ENCODE measurements at regions not wholly inside any gene's neighbourhood (a gene's known extent, or its start where the extent isn't known, plus 50 kb on each side); places are given as distances from the start of the nearest gene placed in this dataset.

DNA sequence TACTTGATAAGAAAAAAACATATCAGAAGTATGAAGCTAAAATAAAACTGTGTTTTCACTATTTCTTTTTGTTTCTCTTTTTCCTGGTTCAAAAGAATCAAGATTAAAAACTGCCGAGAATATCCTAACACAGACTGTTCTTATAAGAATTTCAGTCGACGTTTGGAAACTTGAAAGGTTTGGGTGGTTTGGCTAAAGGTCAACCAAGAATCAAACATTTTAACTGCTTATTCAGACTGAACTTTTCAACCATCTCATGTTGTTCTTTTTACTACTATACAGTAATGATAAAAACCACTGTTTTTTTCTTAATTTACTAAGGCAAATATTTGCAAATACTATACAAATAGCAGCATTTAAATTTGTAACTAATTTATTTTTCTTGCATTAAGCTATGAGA, 308.5 kb upstream of the TFPI start:
- no peak overlapping the region for H3K4me3 ChIP-seq (ENCODE audit: low read length)
- Mint-ChIP-seq H3K36me3 (ENCODE audit: low read depth) (peaks cover 16% of the 10 kb centered on the region), H3K27me3 (ENCODE audit: insufficient read depth) (no peaks in the 10 kb centered on the region), H3K27ac (no peak overlapping the region), H3K4me3 (no peak overlapping the region), H3K4me1 (peaks cover 32% of the 10 kb centered on the region), H3K9me3 (peaks cover 14% of the 10 kb centered on the region)
- TF ChIP-seq, protein P1, sequence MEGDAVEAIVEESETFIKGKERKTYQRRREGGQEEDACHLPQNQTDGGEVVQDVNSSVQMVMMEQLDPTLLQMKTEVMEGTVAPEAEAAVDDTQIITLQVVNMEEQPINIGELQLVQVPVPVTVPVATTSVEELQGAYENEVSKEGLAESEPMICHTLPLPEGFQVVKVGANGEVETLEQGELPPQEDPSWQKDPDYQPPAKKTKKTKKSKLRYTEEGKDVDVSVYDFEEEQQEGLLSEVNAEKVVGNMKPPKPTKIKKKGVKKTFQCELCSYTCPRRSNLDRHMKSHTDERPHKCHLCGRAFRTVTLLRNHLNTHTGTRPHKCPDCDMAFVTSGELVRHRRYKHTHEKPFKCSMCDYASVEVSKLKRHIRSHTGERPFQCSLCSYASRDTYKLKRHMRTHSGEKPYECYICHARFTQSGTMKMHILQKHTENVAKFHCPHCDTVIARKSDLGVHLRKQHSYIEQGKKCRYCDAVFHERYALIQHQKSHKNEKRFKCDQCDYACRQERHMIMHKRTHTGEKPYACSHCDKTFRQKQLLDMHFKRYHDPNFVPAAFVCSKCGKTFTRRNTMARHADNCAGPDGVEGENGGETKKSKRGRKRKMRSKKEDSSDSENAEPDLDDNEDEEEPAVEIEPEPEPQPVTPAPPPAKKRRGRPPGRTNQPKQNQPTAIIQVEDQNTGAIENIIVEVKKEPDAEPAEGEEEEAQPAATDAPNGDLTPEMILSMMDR (conservative IDR thresholded peaks at IDR 0.05), result no peak
- H3K4me1 ChIP-seq (ENCODE audit: control insufficient read depth, insufficient read depth, low read length), result peaks cover 6% of the 10 kb centered on the region
- no peaks in the 10 kb centered on the region for H3K36me3 ChIP-seq (ENCODE audit: control insufficient read depth, insufficient read depth, low read length)
- no peak overlapping the region for H3K27ac ChIP-seq (ENCODE audit: low read depth, low read length)
- no peaks in the 10 kb centered on the region for H3K9me3 ChIP-seq (ENCODE audit: control insufficient read depth, low read length)
- H3K27me3 ChIP-seq (ENCODE audit: control insufficient read depth, insufficient read depth, low read length, poor library complexity, severe bottlenecking), result no peaks in the 10 kb centered on the region
- no peak for DNase-seq
- no peak overlapping the region for H3K9ac ChIP-seq (ENCODE audit: extremely low read depth, low read length, poor library complexity, severe bottlenecking)
- 83 to 93% methylated on average over 1 to 3 of the region's 3 CpGs for WGBS, 2 experiments (ENCODE audit: insufficient coverage in 1 of 2, insufficient read length in 1 of 2)

DNA sequence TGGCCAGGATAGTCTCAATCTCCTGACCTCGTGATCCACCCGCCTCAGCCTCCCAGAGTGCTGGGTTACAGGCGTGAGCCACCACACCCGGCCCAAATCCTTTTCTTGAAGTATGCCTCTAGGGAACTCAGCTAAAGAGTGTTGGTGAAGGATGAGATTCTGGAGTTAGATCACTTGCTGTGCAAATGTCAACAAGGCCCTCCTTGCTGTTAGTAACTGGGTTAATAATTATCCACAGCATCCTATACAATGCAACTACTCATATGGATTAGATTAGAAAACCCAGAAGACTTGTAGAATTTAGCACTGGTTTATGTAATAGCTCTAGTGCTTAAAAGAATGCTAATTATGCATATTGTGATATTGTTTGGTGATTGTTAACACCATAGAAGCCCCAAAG, 310.8 kb upstream of the TFPI start:
- H3K36me3 Mint-ChIP-seq (ENCODE audit: low read depth), result peaks cover 23% of the 10 kb centered on the region
- H3K27me3 ChIP-seq (ENCODE audit: control insufficient read depth, insufficient read depth, low read length, poor library complexity, severe bottlenecking), result no peaks in the 10 kb centered on the region

DNA sequence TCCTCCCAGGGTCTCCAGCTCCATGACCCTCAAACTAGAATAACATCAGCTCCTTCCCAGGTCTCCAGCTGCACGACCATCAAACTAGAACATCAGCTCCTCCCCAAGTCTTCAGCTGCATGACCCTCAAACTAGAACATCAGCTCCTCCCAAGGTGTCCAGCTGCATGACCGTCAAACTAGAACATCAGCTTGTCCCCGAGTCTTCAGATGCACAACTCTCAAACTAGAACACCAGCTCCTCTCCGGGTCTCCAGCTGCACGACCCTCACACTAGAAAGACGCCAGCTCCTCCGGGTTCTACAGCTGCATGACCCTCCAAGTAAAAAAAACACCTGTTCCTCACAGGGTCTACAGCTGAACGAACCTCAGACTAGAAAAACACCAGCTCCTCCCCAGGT, 312.9 kb upstream of the TFPI start:
- H3K36me3 Mint-ChIP-seq (ENCODE audit: low read depth), result peaks cover 23% of the 10 kb centered on the region
- DNase-seq, result no peak
- peaks cover 3% of the 10 kb centered on the region for H3K27me3 Mint-ChIP-seq (ENCODE audit: insufficient read depth)
- Histone ChIP-seq H3K36me3 (ENCODE audit: control insufficient read depth, insufficient read depth, low read length) (no peaks in the 10 kb centered on the region), H3K4me1 (ENCODE audit: control insufficient read depth, insufficient read depth, low read length) (no peaks in the 10 kb centered on the region), H3K9ac (ENCODE audit: extremely low read depth, low read length, poor library complexity, severe bottlenecking) (no peak overlapping the region), H3K9me3 (ENCODE audit: control insufficient read depth, low read length) (no peaks in the 10 kb centered on the region), H3K27ac (ENCODE audit: low read depth, low read length) (no peak overlapping the region), H3K4me3 (ENCODE audit: low read length) (no peak overlapping the region), H3K27me3 (ENCODE audit: control insufficient read depth, insufficient read depth, low read length, poor library complexity, severe bottlenecking) (no peaks in the 10 kb centered on the region)
- 97 to 100% methylated on average over 2 to 8 of the region's 8 CpGs for WGBS, 2 experiments (ENCODE audit: insufficient coverage in 1 of 2, insufficient read length in 1 of 2)
- TF ChIP-seq, protein P1 (conservative IDR thresholded peaks at IDR 0.05), result no peak
- H3K27ac Mint-ChIP-seq, result no peak overlapping the region
- H3K9me3 Mint-ChIP-seq, result peaks cover 32% of the 10 kb centered on the region
- H3K4me1 Mint-ChIP-seq, result peaks cover 19% of the 10 kb centered on the region
- no peak overlapping the region for H3K4me3 Mint-ChIP-seq

More for the DNA sequence above, 310.8 kb upstream of the TFPI start:
- Mint-ChIP-seq H3K27me3 (ENCODE audit: insufficient read depth) (peaks cover 3% of the 10 kb centered on the region), H3K27ac (no peak overlapping the region), H3K4me3 (no peak overlapping the region), H3K4me1 (peaks cover 19% of the 10 kb centered on the region), H3K9me3 (peaks cover 32% of the 10 kb centered on the region)
- Histone ChIP-seq H3K4me3 (ENCODE audit: low read length) (no peak overlapping the region), H3K9me3 (ENCODE audit: control insufficient read depth, low read length) (no peaks in the 10 kb centered on the region), H3K27ac (ENCODE audit: low read depth, low read length) (no peak overlapping the region), H3K9ac (ENCODE audit: extremely low read depth, low read length, poor library complexity, severe bottlenecking) (no peak overlapping the region), H3K36me3 (ENCODE audit: control insufficient read depth, insufficient read depth, low read length) (no peaks in the 10 kb centered on the region), H3K4me1 (ENCODE audit: control insufficient read depth, insufficient read depth, low read length) (no peaks in the 10 kb centered on the region)
- no peak for DNase-seq
- WGBS, 2 experiments (ENCODE audit: insufficient coverage in 1 of 2, insufficient read length in 1 of 2), result 94% methylated on average over 4 of the region's 4 CpGs; no CpG with 5 or more reads in 1 of the 2 experiments
- TF ChIP-seq, protein P1 (conservative IDR thresholded peaks at IDR 0.05), result no peak

Measured in endodermal cell (in vitro differentiated cells).